COLO668 (cell line): ENCODE measurements at regions not wholly inside any gene's neighbourhood (a gene's known extent, or its start where the extent isn't known, plus 50 kb on each side); places are given as distances from the start of the nearest gene placed in this dataset.
"Not testable (repeated sequence)": the region's sequence is repeated elsewhere in the genome, so short reads cannot be mapped to it uniquely, and the experiment has no call there.

Source experiments
- DNase-seq: peaks from one replicate; lab custom pipeline; 2025; ENCODE audit not compliant: unreplicated experiment; lab: John Stamatoyannopoulos, UW

DNA sequence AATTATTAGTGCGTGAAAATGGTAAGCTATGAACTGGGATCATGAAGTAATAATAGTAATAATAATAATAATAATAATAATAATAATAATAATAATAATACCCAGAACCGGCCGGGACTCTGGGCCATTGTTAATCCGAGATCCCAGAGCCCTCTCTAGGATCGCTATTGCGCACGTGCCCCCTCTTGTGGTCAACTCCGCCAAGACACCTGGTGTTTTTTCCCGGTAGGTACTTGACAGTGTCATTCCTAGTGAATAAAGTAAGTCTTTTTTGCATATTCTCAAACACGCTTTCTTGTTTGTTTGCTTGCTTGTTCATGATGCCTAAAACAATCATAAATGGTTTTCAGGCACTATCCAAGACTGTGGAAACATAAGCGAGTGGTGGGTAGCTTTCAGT lies 513.7 kb downstream of the RPIA start:
- peak; percentile 37 for DNase-seq

DNA sequence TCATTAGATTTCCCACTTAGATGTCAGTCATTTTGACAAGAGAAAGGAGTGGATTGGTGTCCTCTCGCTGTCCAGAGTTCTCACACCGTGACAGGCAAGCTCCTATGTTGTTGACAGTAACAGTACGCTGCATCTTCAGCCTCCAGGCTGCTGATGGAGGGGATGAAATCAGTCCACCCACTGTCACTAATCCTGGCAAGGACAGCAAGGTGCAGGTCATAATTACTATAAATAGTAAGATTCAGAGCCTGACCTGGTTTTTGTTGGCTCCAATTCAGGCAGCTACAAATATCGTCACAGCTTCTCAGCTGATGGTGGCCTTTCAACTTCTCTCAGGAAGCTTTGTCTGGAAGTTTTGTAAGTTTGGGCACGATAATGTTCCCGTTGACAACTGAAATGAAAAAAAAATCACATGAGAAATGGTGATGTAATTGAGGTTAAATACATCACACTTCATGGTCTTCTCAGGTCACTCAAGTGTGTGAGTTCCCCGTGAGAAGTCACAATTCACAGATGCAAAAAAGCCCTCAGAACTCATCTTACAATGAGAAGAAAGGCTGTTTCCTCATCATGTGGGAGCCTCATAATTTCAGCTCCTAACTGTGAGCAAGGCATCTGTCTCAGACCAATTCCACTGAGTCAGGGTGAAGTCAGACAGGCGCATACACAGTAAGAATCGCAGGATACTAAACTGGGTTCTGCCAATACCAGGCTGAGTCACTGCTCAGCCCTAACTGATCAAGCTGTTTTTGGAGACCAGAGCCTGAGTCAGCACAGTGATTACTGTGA lies 516.9 kb downstream of the RPIA start:
- DNase-seq, result not testable (repeated sequence)

DNA sequence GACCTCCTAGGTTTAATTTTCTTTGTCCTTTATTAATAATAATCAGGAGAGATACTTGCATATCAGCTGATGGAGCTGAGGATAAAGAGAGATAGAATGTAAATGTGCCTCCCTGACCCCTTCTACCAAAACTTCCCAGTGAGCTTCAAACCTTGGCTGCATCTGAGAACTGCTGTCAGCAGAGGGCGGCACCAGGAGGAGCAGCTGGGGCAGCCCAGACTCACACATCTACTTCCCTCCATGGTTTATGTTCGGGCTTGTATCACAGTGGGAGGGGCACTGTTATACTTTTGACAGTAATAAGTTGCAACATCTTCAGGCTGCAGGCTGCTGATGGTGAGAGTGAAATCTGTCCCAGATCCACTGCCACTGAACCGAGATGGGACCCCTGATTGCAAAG lies 521.7 kb downstream of the RPIA start:
- not testable (repeated sequence) for DNase-seq

DNA sequence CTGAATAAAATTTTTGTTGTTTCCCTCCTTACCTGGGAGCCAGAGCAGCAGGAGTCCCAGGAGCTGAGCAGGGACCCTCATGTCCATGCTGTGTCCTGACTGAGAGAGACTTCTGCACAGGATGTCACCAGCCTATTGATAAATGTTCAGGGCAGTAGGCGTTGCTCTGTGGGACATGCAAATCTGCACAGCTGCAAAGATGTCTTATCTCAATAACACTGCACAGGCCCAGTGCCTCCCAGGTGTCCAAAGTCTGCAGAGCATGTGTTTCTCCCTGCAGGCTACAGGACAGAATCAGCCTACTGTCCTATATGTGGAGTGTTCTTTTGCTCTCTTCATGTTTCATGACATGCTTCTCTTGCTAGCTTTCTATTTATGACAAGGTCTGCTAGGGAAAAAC lies 522.3 kb downstream of the RPIA start:
- not testable (repeated sequence) for DNase-seq

DNA sequence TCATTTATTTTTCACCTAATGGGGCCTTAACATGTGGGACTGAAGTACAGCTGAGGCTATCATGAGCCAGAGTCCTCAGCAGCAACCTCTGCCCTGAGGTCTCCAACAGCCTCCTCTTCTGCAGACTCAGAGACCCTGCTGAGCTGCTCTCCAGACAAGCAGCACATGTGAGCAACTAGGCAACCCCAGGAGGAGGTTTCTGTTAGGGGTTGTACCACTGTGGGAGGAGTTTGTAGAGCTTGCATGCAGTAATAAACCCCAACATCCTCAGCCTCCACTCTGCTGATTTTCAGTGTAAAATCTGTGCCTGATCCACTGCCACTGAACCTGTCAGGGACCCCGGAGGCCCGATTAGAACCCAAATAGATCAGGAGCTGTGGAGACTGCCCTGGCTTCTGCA lies 530.0 kb downstream of the RPIA start:
- not testable (repeated sequence) for DNase-seq

DNA sequence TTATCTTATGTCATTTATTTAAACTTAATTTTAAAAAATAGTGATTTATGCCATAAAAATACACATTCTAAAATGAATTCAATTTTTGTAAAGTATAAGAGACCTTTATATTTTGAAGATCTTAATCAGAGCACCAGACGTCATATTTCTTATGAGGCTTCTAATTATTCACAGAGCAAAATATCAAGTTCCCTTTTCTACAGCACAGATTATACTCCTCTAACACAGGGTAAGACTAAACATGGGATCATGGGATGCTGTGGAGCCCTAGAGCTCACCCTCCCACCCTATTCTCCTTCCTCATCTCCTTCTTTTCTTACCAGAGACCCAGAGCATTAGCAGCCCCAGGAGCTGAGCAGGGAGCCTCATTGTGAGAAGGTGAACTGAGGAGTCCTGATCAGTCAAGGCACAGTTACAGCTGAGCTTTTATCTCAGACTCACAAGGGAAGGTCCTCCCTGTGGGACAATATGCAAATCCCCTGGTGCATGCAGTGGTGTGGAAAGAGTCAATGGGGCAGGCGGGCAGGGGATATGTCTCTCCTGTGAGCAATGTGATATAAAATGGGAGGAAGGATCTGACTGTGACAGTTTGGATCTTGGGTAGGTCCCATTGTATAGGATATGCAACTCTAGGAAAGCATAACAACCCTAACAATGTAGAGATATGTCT lies 530.7 kb downstream of the RPIA start:
- DNase-seq, result not testable (repeated sequence)

DNA sequence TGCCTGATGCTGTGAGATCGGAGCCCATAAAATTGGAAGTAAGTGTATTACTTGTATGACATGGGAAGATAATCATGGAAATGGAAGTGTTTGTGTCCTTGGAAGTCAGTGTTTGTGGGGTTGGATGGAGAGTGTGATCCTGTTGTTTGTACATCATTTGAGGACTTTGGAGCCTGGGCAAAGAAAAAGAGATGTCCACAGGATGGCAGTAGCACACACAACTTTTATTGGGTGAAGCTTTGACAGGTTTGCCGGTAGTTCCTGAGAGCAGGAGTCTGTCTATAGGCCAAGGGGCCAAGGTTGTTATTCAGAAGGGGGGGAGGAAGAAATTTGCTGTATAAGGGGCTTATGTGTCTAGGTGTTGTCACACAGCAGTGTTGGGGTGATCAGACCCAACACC lies 533.3 kb downstream of the RPIA start:
- not testable (repeated sequence) for DNase-seq

DNA sequence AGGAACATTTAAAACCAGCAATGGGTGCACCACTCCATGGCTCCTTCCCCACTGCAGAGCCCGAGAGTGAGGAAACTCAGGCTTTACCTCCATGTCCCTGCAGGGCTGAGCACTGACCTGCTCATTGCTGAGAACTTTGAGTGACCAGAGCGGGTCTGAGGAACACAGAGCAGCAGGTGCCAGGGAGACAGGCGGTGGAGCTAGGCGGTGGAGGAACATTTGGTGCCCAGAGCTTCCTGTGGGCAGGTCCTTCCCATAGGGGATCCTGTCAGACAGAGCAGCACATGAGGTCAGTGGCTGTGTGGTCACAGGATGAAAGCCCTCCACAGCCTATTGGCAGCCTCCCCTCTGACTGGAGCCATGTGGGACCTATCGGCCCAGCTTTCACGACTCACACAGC lies 538.5 kb downstream of the RPIA start:
- DNase-seq, result not testable (repeated sequence)

DNA sequence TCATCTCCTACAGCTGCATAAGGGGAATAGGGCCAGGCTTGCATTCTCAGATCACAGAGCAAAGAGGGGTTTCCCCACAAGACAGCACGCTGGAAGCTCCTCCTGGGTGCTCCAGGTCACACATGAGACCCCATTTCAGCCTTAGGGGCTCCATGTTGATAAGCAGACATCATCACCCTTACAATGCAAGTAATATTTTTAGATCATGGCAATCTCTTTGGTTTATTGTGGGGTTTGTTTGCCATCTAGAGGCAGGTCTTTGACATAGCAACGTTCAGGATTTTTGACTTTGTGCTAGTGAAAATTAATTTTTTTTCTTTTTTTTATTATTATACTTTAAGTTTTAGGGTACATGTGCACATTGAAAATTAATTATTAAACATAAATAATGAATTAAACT lies 539.8 kb downstream of the RPIA start:
- not testable (repeated sequence) for DNase-seq

DNA sequence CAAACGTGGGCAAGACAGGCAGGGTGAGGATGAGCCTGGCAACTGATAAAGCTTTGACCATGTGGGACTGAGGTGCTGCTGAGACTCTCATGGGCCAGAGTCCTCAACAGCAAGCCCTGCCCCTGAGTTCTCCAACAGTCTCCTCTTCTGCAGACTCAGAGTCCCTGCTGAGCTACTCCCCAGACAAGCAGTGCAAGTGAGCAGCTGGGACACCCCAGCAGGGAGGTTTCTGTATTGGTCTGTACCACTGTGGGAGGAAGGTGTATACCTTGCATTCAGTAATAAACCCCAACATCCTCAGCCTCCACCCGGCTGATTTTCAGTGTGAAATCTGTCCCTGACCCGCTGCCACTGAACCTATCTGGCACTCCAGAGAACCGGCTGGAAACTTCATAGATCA lies 542.5 kb downstream of the RPIA start:
- not testable (repeated sequence) for DNase-seq

DNA sequence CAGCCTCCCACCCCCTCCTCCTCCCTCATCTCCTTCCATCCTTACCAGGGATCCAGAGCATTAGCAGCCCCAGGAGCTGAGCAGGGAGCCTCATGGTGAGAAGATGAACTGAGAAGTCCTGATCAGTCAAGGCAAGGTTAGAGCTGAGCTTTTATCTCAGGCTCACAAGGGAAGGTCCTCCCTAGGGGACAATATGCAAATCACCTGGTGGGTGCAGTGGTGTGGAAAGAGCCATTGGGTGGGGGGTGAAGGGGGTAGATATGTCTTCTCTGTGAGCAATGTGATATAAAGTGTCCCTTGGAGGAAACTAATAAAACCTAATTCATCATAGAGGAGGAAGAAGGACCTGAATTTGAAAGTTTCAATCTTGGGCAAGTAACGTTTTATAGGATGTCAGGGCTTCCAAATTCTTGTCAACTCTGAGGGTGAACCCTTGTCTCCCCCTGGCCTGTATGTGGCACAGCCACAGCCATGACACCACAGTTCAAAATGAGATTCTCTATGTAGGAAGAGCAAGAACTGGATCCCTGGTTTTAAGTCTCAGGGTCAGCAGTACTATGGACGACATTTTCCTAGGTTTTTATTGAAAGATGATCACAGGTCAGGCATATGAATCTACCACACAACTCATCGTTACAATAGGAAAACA lies 543.5 kb downstream of the RPIA start:
- DNase-seq, result not testable (repeated sequence)

DNA sequence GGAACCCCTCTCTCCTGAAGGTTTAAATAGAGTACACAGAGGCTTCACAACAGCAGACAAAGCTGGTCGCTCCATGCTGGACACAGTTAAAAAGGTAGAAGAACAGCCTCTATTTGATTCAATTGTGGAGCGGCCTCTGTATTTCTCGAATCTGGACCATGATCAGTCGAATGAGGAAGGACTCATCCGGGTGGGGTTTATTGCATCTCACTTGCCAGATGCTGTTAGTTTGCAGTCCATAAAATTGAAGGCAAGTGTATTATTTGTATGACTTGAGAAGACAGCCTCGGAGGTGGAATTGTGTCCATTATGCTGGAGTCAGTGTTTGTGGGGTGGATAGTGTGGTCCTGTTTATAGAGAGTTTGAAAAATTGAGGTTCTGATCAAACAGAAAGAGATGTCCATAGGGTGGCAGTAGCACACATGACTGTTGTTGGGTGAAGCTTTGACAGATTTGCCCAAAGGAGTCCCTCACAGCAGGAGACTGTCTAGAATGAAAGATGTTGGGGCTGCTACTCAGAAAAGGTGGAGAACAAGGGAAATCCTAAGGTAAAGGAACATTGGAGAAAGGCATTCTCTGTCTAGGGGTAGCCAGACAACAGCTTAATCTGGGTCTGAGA lies 545.5 kb downstream of the RPIA start:
- DNase-seq, result not testable (repeated sequence)

DNA sequence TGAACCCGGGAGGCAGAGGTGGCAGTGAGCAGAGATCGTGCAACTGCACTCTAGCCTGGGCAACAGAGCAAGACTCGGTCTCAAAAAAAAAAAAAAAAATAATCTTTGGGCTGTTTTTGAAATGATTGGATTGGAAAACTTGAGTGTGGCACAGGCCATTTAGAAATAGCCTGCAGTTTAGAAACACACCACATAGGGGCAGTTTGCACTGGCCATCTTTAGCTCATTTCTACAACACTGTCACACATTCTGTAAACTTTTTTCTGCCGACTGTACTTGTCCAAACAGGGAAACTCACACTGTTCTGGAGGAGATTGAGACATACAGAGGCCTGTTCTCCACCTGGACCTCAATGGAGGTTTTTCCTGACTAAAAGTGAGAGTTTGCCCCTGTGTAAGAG lies 546.3 kb downstream of the RPIA start:
- not testable (repeated sequence) for DNase-seq

DNA sequence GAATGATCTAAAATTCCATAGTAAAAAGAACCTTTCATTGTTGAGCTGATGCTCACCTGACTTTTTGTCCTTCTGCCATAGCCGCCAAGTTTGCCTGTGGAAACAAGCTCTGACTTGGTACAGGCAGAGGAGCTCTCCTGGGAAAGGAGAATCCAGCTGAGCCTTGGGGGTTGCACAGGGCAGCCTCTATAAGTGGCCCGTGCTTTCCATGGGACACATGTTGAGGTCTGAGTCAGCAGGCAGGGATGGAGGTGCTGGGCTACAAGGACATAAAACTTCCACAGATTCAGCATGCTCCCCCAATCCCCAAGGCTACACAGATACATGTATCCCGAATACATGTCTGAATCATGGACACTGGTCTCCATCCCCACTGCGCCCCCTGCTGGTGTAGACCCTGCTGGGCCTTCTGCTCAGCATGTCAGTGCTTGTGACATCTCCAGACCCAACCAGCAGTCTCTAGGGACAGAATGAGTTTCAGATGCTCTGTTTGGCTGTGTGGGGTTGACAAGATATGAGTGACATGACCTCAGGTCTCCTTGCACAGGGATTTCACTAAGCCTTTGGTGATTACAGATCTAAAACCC lies 551.7 kb downstream of the RPIA start:
- DNase-seq, result not testable (repeated sequence)

DNA sequence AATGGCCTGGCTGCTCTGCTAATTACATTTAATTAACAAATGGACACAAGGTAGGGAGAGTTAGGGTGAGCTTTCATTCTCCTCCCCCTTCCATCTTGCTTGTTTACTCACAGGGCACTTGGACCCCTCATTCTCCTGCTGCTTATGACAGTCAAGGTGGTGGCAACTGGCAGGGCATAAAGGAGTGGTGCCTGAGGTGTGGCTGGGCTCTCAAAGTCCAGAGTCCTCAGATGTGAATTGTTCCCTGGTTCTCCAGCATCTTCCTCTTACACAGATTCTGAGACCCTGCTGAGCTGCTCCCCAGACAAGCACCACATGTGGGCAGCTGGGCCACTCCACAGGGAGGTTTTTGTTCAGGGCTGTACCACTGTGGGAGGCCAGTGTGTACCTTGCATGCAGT lies 552.9 kb downstream of the RPIA start:
- DNase-seq, result not testable (repeated sequence)

DNA sequence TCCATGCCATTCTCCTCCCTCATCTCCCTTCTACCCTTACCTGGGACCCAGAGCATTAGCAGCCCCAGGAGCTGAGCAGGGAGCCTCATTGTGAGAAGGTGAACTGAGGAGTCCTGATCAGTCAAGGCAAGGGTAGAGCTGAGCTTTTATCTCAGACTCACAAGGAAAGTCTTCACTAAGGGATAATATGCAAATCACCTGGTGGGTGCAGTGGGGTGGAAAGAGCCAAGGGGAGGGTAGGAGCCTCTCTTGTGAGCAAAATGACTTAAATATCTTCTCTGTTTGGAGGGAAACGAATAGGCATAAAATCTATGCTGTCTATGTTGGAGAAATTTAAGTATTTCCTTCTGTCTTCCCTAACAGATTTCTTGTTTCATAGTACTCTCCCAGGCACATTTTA lies 554.0 kb downstream of the RPIA start:
- DNase-seq, result not testable (repeated sequence)

DNA sequence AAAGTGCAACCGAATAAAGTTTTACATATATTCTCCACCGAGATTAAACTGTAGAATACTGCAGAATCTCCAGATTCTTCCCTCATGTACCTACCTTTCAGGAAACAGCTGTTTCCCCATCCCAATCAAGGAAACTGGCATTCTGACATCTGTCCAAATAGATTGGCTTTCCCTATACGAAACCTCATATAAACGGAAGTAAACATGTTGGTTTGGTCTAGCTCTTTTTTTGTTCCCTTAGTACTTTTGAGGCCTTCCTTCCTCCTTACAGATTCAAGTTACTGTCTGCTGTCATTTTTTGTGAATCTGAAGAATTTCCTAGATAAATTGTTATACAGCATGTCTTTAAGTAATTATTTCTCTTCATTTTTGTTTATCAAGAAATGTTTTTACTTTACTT lies 554.6 kb downstream of the RPIA start:
- DNase-seq, result not testable (repeated sequence)

DNA sequence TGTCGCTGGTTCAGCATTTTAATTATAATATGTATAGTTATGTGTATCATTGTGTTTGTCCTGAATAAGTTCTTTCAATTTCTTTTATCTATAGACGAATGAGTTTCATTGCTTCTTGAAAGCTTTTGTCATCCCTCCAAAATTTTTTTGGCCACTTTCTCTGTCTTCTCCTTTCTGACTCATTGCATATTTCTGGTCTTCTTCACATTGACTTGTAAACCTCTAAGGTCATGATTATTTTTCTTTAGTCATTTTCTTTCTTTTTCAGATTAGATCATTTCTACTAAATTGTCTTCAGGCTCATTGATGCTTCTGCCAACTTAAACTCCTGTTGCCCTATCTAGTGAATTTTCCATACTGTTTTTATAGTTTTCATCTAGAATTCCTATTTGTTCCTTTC lies 555.1 kb downstream of the RPIA start:
- not testable (repeated sequence) for DNase-seq

DNA sequence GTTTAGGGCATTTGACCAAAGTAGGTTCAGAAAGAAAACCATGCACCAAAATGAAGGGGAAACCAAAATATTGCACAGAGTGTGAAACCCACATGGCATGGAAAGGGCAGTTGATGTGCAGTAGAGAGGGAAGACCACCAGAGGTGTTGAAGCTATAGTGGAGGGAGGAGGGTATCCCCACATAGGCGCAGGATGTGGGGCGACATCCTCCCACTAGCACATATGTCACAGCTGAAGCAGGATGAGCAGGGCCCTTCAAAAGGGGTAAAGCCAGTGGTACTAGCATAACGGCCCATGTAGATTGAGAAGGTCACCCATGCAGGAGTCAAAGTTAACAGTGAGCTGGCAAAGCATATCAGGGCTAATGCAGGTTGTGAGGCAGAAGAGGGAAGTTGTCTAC lies 563.5 kb downstream of the RPIA start:
- DNase-seq, result not testable (repeated sequence)

DNA sequence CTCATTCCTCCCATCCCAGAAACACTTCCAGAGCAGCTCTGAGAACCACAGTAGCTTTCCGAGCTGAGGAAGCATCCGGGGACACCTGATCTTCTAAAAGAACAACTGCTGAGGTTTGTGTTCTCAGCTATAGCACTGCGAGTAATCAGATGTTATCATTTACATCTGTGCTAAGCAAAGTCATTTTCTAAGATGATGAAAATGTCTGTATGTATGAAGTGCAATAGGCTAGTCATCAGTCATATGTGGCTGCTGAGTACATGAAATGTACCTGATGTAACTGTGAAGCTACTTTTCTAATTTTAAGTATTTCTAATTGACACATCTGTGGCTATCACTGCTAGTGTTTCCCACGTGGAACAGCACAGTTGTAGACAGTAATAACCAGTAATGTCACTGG lies 582.0 kb downstream of the RPIA start:
- DNase-seq, result not testable (repeated sequence)

DNA sequence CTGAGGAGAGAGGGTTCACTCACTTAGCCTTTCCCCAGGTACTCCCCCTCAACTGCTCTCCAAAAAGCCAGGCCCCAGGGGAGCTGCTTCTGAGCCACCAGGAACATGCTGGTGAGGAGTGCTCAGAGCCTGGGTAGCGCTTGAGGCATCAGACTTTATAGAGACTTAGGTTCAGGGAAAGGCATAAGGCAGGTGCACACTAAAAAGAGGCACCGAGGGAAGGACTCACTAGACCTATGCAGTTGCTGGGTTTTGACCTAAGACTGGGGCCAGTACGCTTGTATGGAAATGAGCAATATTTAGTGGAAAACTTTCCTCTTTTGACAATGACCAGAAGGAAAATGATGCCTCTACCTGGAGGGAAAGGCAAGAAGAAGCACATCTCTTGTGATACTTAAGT lies 589.1 kb downstream of the RPIA start:
- not testable (repeated sequence) for DNase-seq
